GM12872 (cell line): ENCODE measurements at regions not wholly inside any gene's neighbourhood (a gene's known extent, or its start where the extent isn't known, plus 50 kb on each side); places are given as distances from the start of the nearest gene placed in this dataset.

Experiments
- TF ChIP-seq, protein P1 (sequence below): IDR thresholded peaks from 3 replicates; pipeline ENCODE4 v1.5.1; 2011; ENCODE audit warnings: low read depth, mild to moderate bottlenecking, low read length, moderate library complexity; ENCODE audit not compliant: insufficient read depth

DNA sequence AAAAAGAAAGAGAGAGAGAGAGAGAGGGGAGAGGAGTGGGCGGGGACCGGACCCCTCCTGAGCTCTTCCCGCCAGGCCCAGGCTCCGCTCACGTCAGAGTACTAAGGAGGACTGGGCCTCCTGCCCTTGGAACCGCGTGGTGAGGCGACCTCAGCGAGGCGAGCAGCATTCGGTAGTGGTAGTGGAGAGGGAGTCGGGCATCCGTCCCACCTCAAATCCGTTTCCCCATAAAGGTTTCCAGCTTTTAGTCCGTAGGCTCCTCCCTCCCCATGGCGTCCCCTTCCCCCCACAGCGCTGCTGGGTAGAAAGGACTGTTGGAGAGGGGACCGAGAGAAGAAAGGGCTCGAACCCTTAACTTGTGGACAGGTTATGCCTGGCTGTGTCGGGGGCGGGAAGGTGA is 124.4 kb upstream of the BARHL2 start:
- TF ChIP-seq, protein P1, sequence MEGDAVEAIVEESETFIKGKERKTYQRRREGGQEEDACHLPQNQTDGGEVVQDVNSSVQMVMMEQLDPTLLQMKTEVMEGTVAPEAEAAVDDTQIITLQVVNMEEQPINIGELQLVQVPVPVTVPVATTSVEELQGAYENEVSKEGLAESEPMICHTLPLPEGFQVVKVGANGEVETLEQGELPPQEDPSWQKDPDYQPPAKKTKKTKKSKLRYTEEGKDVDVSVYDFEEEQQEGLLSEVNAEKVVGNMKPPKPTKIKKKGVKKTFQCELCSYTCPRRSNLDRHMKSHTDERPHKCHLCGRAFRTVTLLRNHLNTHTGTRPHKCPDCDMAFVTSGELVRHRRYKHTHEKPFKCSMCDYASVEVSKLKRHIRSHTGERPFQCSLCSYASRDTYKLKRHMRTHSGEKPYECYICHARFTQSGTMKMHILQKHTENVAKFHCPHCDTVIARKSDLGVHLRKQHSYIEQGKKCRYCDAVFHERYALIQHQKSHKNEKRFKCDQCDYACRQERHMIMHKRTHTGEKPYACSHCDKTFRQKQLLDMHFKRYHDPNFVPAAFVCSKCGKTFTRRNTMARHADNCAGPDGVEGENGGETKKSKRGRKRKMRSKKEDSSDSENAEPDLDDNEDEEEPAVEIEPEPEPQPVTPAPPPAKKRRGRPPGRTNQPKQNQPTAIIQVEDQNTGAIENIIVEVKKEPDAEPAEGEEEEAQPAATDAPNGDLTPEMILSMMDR = no peak

DNA sequence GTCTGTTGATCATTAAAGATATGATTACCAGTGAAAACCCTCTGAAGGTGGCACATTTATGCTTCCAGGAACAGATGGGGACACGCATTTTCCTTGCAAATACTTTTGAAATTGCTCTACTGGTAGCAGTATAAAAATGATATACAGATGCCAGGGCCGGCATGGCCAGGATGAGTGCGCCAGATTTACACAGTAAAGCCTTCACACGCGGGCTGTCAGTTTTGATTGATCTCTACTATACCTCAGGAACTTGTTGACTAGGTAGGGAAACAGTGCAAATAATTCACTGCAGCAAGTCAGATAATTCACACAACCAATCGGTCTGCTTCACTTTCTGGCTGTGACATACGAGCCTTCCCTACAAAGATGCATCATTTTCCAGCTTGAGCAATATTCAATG is 123.2 kb upstream of the BARHL2 start:
- TF ChIP-seq, protein P1 = no peak

DNA sequence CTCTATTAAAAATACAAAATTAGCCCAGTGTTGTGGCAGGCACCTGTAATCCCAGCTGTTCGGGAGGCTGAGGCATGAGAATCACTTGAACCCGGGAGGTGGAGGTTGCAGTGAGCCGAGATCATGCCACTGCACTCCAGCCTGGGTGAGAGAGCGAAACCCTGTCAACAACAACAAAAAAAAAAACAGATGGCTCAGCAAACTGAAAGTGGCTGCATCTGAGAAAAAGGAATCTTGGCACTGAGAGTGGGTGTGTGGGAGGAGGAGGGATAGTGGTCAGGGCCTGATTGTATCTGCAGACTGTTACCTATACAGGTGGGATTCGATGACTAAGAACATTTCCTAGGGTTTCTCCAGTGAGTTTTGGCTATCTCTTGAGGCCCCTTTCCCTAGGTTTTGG is 122.2 kb upstream of the BARHL2 start:
- TF ChIP-seq, protein P1 = no peak

DNA sequence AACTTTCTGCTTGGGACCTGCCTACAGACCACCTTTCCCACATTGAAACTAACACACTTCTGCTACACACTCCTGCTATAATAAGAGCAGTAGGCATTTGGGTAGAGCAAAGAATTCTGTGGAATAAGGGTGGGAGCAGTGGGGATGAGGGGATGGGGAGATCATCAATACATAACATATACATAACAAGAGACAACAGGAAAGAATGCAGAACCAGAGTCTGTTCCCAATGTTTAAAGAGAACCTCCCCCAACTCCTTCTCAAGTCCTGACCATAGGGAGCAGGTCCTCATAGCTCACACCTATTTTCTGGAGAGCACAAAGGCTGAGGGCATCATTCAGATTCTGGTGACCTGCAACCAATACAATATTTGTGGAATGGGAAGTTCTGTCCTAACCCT is 121.6 kb upstream of the BARHL2 start:
- TF ChIP-seq, protein P1 = no peak

DNA sequence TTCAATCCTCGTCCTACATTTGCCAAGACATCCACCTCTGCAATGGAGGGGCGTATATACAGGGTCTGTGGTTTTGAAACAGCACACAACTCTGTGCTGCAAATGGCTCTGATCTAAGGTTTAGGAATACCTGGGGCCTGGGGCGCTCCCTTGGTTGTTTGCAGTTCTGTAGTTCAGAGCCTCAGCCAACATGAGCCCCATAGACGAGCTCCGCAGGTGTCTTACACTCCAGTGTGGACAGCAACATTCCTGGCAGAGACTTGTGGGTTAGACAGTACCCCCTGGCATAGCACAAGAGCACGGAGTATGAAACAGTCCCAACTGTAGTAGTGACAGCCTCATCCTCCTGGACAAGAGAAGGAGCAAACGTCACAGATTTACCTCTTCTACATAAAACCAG is 120.3 kb upstream of the BARHL2 start:
- TF ChIP-seq, protein P1 = no peak

DNA sequence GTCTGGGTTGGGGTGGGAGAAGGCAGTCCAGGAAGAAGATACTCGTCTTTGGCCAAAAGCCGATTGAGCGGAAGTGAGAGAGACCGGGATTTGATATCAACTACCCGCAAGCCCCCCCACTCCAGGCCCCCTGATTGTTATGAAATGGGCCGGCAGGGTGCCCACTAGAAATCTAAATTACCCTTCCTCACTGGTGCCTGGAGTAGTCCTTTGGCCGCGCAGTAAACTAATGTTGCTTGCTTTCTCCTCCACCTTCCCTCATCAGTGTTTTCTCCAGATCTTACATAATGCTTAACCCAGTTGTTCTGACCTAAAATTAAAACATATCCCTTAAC is 119.2 kb upstream of the BARHL2 start:
- TF ChIP-seq, protein P1 = no peak

DNA sequence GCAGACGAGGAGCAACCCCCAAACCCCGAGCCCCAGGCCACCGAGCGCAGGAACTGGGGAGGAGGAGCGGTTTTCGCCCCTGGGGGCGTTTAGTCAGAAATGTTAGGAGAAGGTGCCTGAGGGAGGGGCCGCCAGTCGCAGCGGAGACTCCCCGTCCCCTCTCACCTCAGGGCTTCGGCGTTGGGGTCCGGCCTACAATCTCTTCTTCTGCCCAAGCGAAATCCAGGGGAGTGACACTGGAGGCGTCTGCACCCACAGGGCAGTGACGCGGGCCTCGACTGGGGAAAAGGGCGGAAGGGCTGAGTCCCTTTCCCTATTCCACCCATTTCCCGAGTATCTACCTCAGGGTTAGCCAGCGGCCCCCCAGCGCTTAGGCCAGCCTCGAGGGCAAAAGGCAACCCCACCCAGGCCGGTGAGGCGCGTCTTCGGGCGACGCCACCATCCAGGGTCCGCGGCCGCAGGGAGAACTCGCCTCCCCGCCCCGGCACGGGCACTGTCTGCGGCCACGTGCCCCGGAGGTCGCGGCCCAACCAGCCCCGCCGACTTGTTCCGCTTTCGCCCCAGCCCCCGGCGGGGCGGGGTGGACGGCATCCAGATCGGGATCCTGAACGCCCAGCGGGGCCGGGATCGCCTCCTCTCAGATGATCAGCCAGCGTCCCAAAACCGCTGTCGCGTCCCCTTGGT is 118.7 kb upstream of the BARHL2 start:
- TF ChIP-seq, protein P1 = no peak
